ENCODE measurements at regions not wholly inside any gene's neighbourhood (a gene's known extent, or its start where the extent isn't known, plus 50 kb on each side); places are given as distances from the start of the nearest gene placed in this dataset.

- no peak overlapping the region for H2AFZ ChIP-seq (ENCODE audit: low read length)
- no peak overlapping the region for H3K56ac ChIP-seq (replicated peaks; ENCODE audit: insufficient read length, low read depth, low read length)
- no peak overlapping the region for H3K14ac ChIP-seq (ENCODE audit: insufficient read length)
- H2AK5ac ChIP-seq (ENCODE audit: low read depth, low read length), result no peak overlapping the region
- H4K5ac ChIP-seq (ENCODE audit: insufficient read length, low read depth, low read length), result no peak overlapping the region
- no peak overlapping the region for H3K18ac ChIP-seq (ENCODE audit: extremely low read depth, low read length)
- H4K20me1 ChIP-seq (replicated peaks in 1 of 2; ENCODE audit: control insufficient read depth in 1 of 2, insufficient read depth in 2 of 2, low read length in 2 of 2), result no peaks in the 10 kb centered on the region
- peaks cover 0 to 2% (median 0%) of the 10 kb centered on the region in 4 experiments; a peak in 1 of 7 replicates for H3K27me3 ChIP-seq (replicated peaks in 1 of 4; ENCODE audit: control insufficient read depth in 3 of 4, extremely low read depth in 1 of 4, insufficient read depth in 3 of 4, low read length in 3 of 4)
- DNase-seq (ENCODE audit: low read depth in 1 of 2, low spot score in 2 of 2), result no peak
- H3K9ac ChIP-seq (replicated peaks in 1 of 4; ENCODE audit: extremely low read depth in 1 of 4, low read depth in 3 of 4, low read length in 3 of 4), result no peak overlapping the region
- TF ChIP-seq YY1 (IDR thresholded peaks at IDR 0.05; ENCODE audit: low read depth, low read length), result no peak
- TF ChIP-seq, protein P1, sequence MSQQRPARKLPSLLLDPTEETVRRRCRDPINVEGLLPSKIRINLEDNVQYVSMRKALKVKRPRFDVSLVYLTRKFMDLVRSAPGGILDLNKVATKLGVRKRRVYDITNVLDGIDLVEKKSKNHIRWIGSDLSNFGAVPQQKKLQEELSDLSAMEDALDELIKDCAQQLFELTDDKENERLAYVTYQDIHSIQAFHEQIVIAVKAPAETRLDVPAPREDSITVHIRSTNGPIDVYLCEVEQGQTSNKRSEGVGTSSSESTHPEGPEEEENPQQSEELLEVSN (IDR thresholded peaks at IDR 0.05), result no peak
- TF ChIP-seq, protein P2, sequence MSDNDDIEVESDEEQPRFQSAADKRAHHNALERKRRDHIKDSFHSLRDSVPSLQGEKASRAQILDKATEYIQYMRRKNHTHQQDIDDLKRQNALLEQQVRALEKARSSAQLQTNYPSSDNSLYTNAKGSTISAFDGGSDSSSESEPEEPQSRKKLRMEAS (IDR thresholded peaks at IDR 0.05), result no peak
- TF ChIP-seq EP300 (IDR thresholded peaks at IDR 0.05; ENCODE audit: borderline replicate concordance in 1 of 2, low read depth in 2 of 2, low read length in 2 of 2), result no peak
- TF ChIP-seq CBX8 (IDR thresholded peaks at IDR 0.05; ENCODE audit: borderline replicate concordance, low read depth, low read length), result no peak
- TF ChIP-seq SIN3A (conservative IDR thresholded peaks at IDR 0.05 in 1 of 2, IDR thresholded peaks at IDR 0.05 in 1 of 2; ENCODE audit: low read depth in 1 of 2, low read length in 2 of 2), result no peak
- TF ChIP-seq EGR1 (IDR thresholded peaks at IDR 0.05; ENCODE audit: borderline replicate concordance, low read depth, low read length), result no peak
- no peak for TF ChIP-seq TCF12 (IDR thresholded peaks at IDR 0.05; ENCODE audit: low read depth, low read length)
- no peak overlapping the region for H2BK120ac ChIP-seq (replicated peaks; ENCODE audit: low read depth, low read length)
- H3K4me1 ChIP-seq (replicated peaks in 1 of 4; ENCODE audit: control insufficient read depth in 3 of 4, insufficient read depth in 4 of 4, low read length in 3 of 4), result no peaks in the 10 kb centered on the region
- CTCF ChIA-PET (ENCODE audit: partially characterized antibody), result interaction anchor here (1.0 to 1.3 kb wide), 2 partner anchors 41 to 109 kb away, joined by 3 to 5 read pairs; no protein-coding TSS in a partner anchor
- no peak overlapping the region for H3K27ac ChIP-seq (ENCODE audit: low read depth, low read length)
- no peak overlapping the region for H4K8ac ChIP-seq (ENCODE audit: extremely low read depth, insufficient read depth, low read length)
- H3K4me2 ChIP-seq (ENCODE audit: insufficient read depth in 1 of 2, low read depth in 2 of 2, low read length in 2 of 2), result no peak overlapping the region
- no peak for FAIRE-seq
- H3K4ac ChIP-seq (replicated peaks; ENCODE audit: insufficient read length, low read depth, low read length), result no peak overlapping the region
- H3K23me2 ChIP-seq (ENCODE audit: low read depth, low read length), result no peaks in the 10 kb centered on the region
- H3K79me1 ChIP-seq (ENCODE audit: low read depth, low read length), result no peaks in the 10 kb centered on the region
- H3K23ac ChIP-seq (ENCODE audit: insufficient read length), result no peak overlapping the region
- no peaks in the 10 kb centered on the region for H3K36me3 ChIP-seq (ENCODE audit: control insufficient read depth in 2 of 4, insufficient read depth in 4 of 4, low read length in 3 of 4)
- POLR2A ChIA-PET (ENCODE audit: partially characterized antibody), result no interaction called here
- H2BK5ac ChIP-seq (ENCODE audit: low read depth, low read length), result no peak overlapping the region
- no peak overlapping the region for H4K91ac ChIP-seq (replicated peaks; ENCODE audit: insufficient read length, low read length)
- no peak overlapping the region for H2BK12ac ChIP-seq (ENCODE audit: low read depth, low read length)
- H2BK15ac ChIP-seq (ENCODE audit: low read length), result no peak overlapping the region
- WGBS, 2 experiments (ENCODE audit: extremely low coverage in 1 of 2, insufficient coverage in 1 of 2, insufficient read length in 1 of 2, insufficient replicate concordance in 2 of 2, low coverage in 1 of 2, low lambda C conversion rate in 2 of 2, missing lambda C conversion rate in 1 of 2), result 100% methylated on average over 1 of the region's 1 CpG; no CpG with 5 or more reads in 1 of the 2 experiments
- no peak overlapping the region for H3K4me3 ChIP-seq (ENCODE audit: extremely low read depth in 1 of 4, insufficient read depth in 2 of 4, low read depth in 3 of 4, low read length in 4 of 4)
- no peaks in the 10 kb centered on the region for H3K79me2 ChIP-seq (ENCODE audit: control insufficient read depth in 1 of 2, insufficient read depth in 2 of 2, low read length in 2 of 2)
- H2BK20ac ChIP-seq (ENCODE audit: low read length), result no peak overlapping the region
- H3K9me3 ChIP-seq (ENCODE audit: insufficient read depth in 2 of 2, low read depth in 1 of 2, low read length in 1 of 2), result no peaks in the 10 kb centered on the region
Measured at GRCh38 chr2:215835657-215836056, 177.7 kb downstream of the MREG start.

Measured in H1 (cell line).